ENCODE measurements at regions not wholly inside any gene's neighbourhood (a gene's known extent, or its start where the extent isn't known, plus 50 kb on each side); places are given as distances from the start of the nearest gene placed in this dataset.
"Not testable (repeated sequence)": the region's sequence is repeated elsewhere in the genome, so short reads cannot be mapped to it uniquely, and the experiment has no call there.

DNA sequence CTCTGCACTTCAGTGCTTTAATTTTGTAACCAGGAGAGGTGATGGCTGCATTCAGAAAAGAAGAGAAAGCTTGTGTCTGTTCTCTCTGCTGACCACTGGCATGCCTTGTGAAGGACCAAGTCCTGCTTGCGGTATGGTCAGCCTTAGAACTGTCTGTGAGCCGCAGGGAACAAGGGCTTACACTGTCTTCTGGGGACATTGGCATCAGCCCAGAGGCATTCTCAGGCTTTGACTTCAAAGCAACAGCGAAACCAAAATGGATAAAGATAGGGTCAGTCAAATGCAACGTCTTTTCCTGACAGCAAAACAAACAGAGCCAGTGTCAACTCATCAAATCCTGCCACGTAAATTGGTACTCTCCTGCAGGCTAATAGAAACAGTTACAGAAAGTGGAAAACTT, 179.6 kb downstream of the ATP6V0E2 start:
- not testable (repeated sequence) for TF ChIP-seq POLR2AphosphoS5 (IDR thresholded peaks at IDR 0.05; ENCODE audit: low read depth); REST (IDR thresholded peaks at IDR 0.05; ENCODE audit: insufficient replicate concordance, low read depth); GABPA (IDR thresholded peaks at IDR 0.05; ENCODE audit: low read depth); SPI1 (IDR thresholded peaks at IDR 0.05; ENCODE audit: borderline replicate concordance, low read depth)
- TF ChIP-seq, protein P1, sequence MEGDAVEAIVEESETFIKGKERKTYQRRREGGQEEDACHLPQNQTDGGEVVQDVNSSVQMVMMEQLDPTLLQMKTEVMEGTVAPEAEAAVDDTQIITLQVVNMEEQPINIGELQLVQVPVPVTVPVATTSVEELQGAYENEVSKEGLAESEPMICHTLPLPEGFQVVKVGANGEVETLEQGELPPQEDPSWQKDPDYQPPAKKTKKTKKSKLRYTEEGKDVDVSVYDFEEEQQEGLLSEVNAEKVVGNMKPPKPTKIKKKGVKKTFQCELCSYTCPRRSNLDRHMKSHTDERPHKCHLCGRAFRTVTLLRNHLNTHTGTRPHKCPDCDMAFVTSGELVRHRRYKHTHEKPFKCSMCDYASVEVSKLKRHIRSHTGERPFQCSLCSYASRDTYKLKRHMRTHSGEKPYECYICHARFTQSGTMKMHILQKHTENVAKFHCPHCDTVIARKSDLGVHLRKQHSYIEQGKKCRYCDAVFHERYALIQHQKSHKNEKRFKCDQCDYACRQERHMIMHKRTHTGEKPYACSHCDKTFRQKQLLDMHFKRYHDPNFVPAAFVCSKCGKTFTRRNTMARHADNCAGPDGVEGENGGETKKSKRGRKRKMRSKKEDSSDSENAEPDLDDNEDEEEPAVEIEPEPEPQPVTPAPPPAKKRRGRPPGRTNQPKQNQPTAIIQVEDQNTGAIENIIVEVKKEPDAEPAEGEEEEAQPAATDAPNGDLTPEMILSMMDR (IDR thresholded peaks at IDR 0.05; ENCODE audit: insufficient read depth, low read length) = not testable (repeated sequence)

Data from HL-60 (cell line).